Stomach (tissue), 8 donors: ENCODE measurements at regions not wholly inside any gene's neighbourhood (a gene's known extent, or its start where the extent isn't known, plus 50 kb on each side); places are given as distances from the start of the nearest gene placed in this dataset.
A peak's percentile ranks its signal among the peaks of the same experiment; 100 is the strongest.

ENCODE experiments used
- DNase-seq, 2 donors: peaks; one replicate each; pipeline versions ENCODE4 v3.0.0 to v3.0.0-alpha.2; 2013 to 2019
- H3K27ac ChIP-seq, 5 donors: fragments of 200-600 bp in 4 of 5; sonication (generic) in 4 of 5; one replicate each; pipeline ENCODE4 v1.5.1; 2013 to 2019; ENCODE audit warnings: mild to moderate bottlenecking in 1 of 5, moderate library complexity in 1 of 5
- H3K27me3 ChIP-seq, 3 donors: fragments of 200-600 bp; sonication (generic); one replicate each; pipeline ENCODE4 v1.5.1; 2017 to 2019; ENCODE audit warnings: mixed run types in 1 of 3
- H3K36me3 ChIP-seq, 4 donors: fragments of 200-600 bp; sonication (generic); 1 replicate in 3 of 4; 2 replicates in 1 of 4; pipeline ENCODE4 v1.5.1; 2016 to 2019
- H3K4me1 ChIP-seq, 4 donors: fragments of 200-600 bp; sonication (generic); one replicate each; pipeline ENCODE4 v1.5.1; 2016 to 2019
- H3K4me3 ChIP-seq, 4 donors: fragments of 200-600 bp; sonication (generic) in 3 of 4; one replicate each; pipeline ENCODE4 v1.5.1; 2016 to 2019; ENCODE audit warnings: mild to moderate bottlenecking in 1 of 4
- H3K9me3 ChIP-seq, 4 donors: fragments of 200-600 bp; sonication (generic); one replicate each; pipeline ENCODE4 v1.5.1; 2016 to 2019
- CTCF ChIP-seq, 7 experiments: fragments of 450-650 bp in 4 of 7; fragments of 200-600 bp in 3 of 7; sonication (generic) in 3 of 7; IDR thresholded peaks; one replicate each; pipeline ENCODE4 v1.5.1; 2016 to 2019; ENCODE audit warnings: antibody characterized with exemption in 7 of 7, control low read depth in 2 of 7, mild to moderate bottlenecking in 1 of 7
- EP300 ChIP-seq: sonication (generic); formaldehyde crosslinking; IDR thresholded peaks from one replicate; pipeline ENCODE4 v1.6.1; 2017; ENCODE audit warnings: antibody characterized with exemption
- POLR2A ChIP-seq, 4 donors: fragments of 450-650 bp; IDR thresholded peaks; one replicate each; pipeline ENCODE4 v1.6.1; 2016; ENCODE audit warnings: antibody characterized with exemption in 4 of 4, control low read depth in 2 of 4, mild to moderate bottlenecking in 1 of 4, moderate library complexity in 1 of 4
- POLR2AphosphoS5 ChIP-seq, 3 donors: sonication (generic); formaldehyde crosslinking; IDR thresholded peaks; one replicate each; pipeline ENCODE4 v1.6.1; 2016; ENCODE audit warnings: antibody characterized with exemption in 3 of 3
- WGBS, 5 donors: extraction: QIAGEN DNeasy Blood & Tissue Kit in 3 of 5; methylation state at CpG; one replicate each; pipeline versions ENCODE4 v1.1.5 to v1.1.7; 2013 to 2018; 5-methylcytosine and 5-hydroxymethylcytosine counted together
- intact Hi-C: fragments of 100-400 bp; cut with DNase I; formaldehyde crosslinking; loops from one replicate; pipeline ENCODE4 v1.15.1; 2023; ENCODE audit warnings: low total_unique reads
- donor health status: healthy with polysubstance abuse.
- donor health status: Bipolar disorder and iron deficiency.
- donor health status: healthy.

- Histone ChIP-seq H3K9me3 (no peaks in the 10 kb centered on the region), H3K36me3 (no peaks in the 10 kb centered on the region), H3K27me3 (no peaks in the 10 kb centered on the region), H3K27ac (no peak overlapping the region), H3K4me1 (no peaks in the 10 kb centered on the region), H3K4me3 (no peak overlapping the region)
- WGBS, 5 donors, result 50 to 64% (median 60%) methylated on average over 7 of the region's 7 CpGs
- intact Hi-C loops, result no loop called here
- no peak for TF ChIP-seq CTCF (IDR thresholded peaks at IDR 0.05)
- no peak for TF ChIP-seq POLR2A (IDR thresholded peaks at IDR 0.05)
- TF ChIP-seq POLR2AphosphoS5 (IDR thresholded peaks at IDR 0.05), result no peak
- no peak for TF ChIP-seq EP300
- DNase-seq, result peak in 1 of 2 donors; percentile 87
Observed at GRCh38 chr5:107808671-107809137, 138.0 kb upstream of the EFNA5 start.

- Histone ChIP-seq H3K4me3 (no peak overlapping the region), H3K9me3 (no peaks in the 10 kb centered on the region), H3K27ac (no peak overlapping the region), H3K27me3 (no peaks in the 10 kb centered on the region), H3K4me1 (no peaks in the 10 kb centered on the region), H3K36me3 (no peaks in the 10 kb centered on the region)
- no peak for DNase-seq
- 75 to 85% (median 83%) methylated on average over 5 of the region's 5 CpGs for WGBS, 5 donors
- TF ChIP-seq CTCF (IDR thresholded peaks at IDR 0.05) (no peak), POLR2AphosphoS5 (IDR thresholded peaks at IDR 0.05) (no peak), POLR2A (IDR thresholded peaks at IDR 0.05) (no peak), EP300 (no peak)
- intact Hi-C loops, result no loop called here
Observed at GRCh38 chr5:107807431-107807830, 136.7 kb upstream of the EFNA5 start.

GRCh38 chr5:107806705-107807104 is 136.0 kb upstream of the EFNA5 start:
- Histone ChIP-seq H3K36me3 (no peaks in the 10 kb centered on the region), H3K4me1 (no peaks in the 10 kb centered on the region), H3K4me3 (no peak overlapping the region), H3K9me3 (no peaks in the 10 kb centered on the region), H3K27me3 (no peaks in the 10 kb centered on the region), H3K27ac (no peak overlapping the region)
- WGBS, 5 donors, result 64 to 89% (median 76%) methylated on average over 1 of the region's 1 CpG
- TF ChIP-seq EP300, result no peak
- no peak for TF ChIP-seq POLR2AphosphoS5 (IDR thresholded peaks at IDR 0.05)
- TF ChIP-seq POLR2A (IDR thresholded peaks at IDR 0.05), result no peak
- no peak for TF ChIP-seq CTCF (IDR thresholded peaks at IDR 0.05)
- intact Hi-C loops, result no loop called here
- DNase-seq, result peak in 1 of 2 donors; percentile 43

- Histone ChIP-seq H3K9me3 (no peaks in the 10 kb centered on the region), H3K27ac (no peak overlapping the region), H3K4me3 (no peak overlapping the region), H3K4me1 (no peaks in the 10 kb centered on the region), H3K27me3 (no peaks in the 10 kb centered on the region), H3K36me3 (no peaks in the 10 kb centered on the region)
- no peak for TF ChIP-seq POLR2A (IDR thresholded peaks at IDR 0.05)
- no peak for TF ChIP-seq POLR2AphosphoS5 (IDR thresholded peaks at IDR 0.05)
- TF ChIP-seq EP300, result no peak
- TF ChIP-seq CTCF (IDR thresholded peaks at IDR 0.05), result no peak
- intact Hi-C loops, result no loop called here
- DNase-seq, result no peak
- 73 to 90% (median 85%) methylated on average over 5 of the region's 5 CpGs for WGBS, 5 donors
Observed at GRCh38 chr5:107806271-107806670, 135.5 kb upstream of the EFNA5 start.
